GM12878 (cell line): ENCODE measurements at regions not wholly inside any gene's neighbourhood (a gene's known extent, or its start where the extent isn't known, plus 50 kb on each side); places are given as distances from the start of the nearest gene placed in this dataset.

Experiments used
- ATAC-seq: fragments of 200-7000 bp; cut with Tn5 transposase; 3 replicates; pipeline ENCODE4 v1.9.1; 2020; ENCODE audit warnings: mild to moderate bottlenecking, moderate library complexity
- BruUV-seq: library from RNA; stranded (reverse); fragments of 400-500 nt; replicated peaks from 2 replicates; lab custom pipeline; 2021; lab: Mats Ljungman, UMichigan
- CTCF ChIA-PET: fragments of 300-600 bp; sonication (Branson Sonifier 250); formaldehyde crosslinking; extraction: SDS; loops from one replicate; lab custom pipeline; 2021; ENCODE audit warnings: inconsistent platforms; lab: Yijun Ruan, JAX
- POLR2A ChIA-PET: fragments of 350-600 bp; formaldehyde crosslinking; extraction: SDS; loops from one replicate; lab custom pipeline; 2021; ENCODE audit warnings: inconsistent platforms; lab: Charles Lee
- RAD21 ChIA-PET: fragments of 300-600 bp; sonication (Branson Sonifier 250); formaldehyde crosslinking; loops from one replicate; lab custom pipeline; 2023; ENCODE audit warnings: antibody characterized with exemption; ENCODE audit not compliant: unreplicated experiment; lab: Charles Lee
- SMC1A ChIA-PET: fragments of 300-600 bp; sonication (Branson Sonifier 250); formaldehyde crosslinking; loops from one replicate; lab custom pipeline; 2023; ENCODE audit not compliant: unreplicated experiment, uncharacterized antibody; lab: Charles Lee
- DNase-seq: peaks from one replicate; pipeline ENCODE4 v3.0.0-alpha.2; 2011; ENCODE audit warnings: low read depth, low spot score
- FAIRE-seq: peaks from 3 replicates; lab custom pipeline; 2011; peaks lifted over from hg19 to GRCh38; lab: Jason Lieb, UNC
- H2AFZ ChIP-seq: 2 replicates; pipeline ENCODE4 v1.6.0; 2011; ENCODE audit warnings: low read depth, low read length, control low read depth; ENCODE audit not compliant: control insufficient read depth
- H3K27ac ChIP-seq: 2 replicates; pipeline ENCODE4 v1.5.1; 2011; ENCODE audit warnings: control low read depth; ENCODE audit not compliant: control insufficient read depth, insufficient read depth
- H3K27me3 ChIP-seq, 2 experiments: replicated peaks in 1 of 2; 2 replicates each; pipeline versions ENCODE4 v1.6.0 to v1.6.1; 2011; ENCODE audit warnings: low read length in 1 of 2; ENCODE audit not compliant: control insufficient read depth in 2 of 2, insufficient read depth in 2 of 2
- H3K36me3 ChIP-seq, 2 experiments: 2 replicates each; pipeline ENCODE4 v1.5.1; 2011; ENCODE audit warnings: low read length in 1 of 2; ENCODE audit not compliant: control insufficient read depth in 2 of 2, insufficient read depth in 2 of 2
- H3K4me1 ChIP-seq: 2 replicates; pipeline ENCODE4 v1.6.1; 2011; ENCODE audit warnings: mild to moderate bottlenecking, low read length, moderate library complexity, mixed read lengths; ENCODE audit not compliant: control insufficient read depth, insufficient read depth
- H3K4me2 ChIP-seq: 2 replicates; pipeline ENCODE4 v1.6.0; 2011; ENCODE audit warnings: control low read depth; ENCODE audit not compliant: control insufficient read depth, insufficient read depth
- H3K4me3 ChIP-seq: fragments of 200-600 bp; sonication (generic); 2 replicates; pipeline ENCODE4 v1.5.1; 2016
- H3K79me2 ChIP-seq: 2 replicates; pipeline ENCODE4 v1.6.0; 2011; ENCODE audit warnings: low read length; ENCODE audit not compliant: control insufficient read depth, insufficient read depth
- H3K9ac ChIP-seq: 2 replicates; pipeline ENCODE4 v1.8.0; 2011; ENCODE audit warnings: low read length, control low read depth, mixed read lengths; ENCODE audit not compliant: control insufficient read depth, insufficient read depth
- H3K9me3 ChIP-seq: replicated peaks from 3 replicates; pipeline ENCODE4 v1.5.1; 2011; ENCODE audit warnings: mild to moderate bottlenecking, low read length; ENCODE audit not compliant: control insufficient read depth, insufficient read depth
- H4K20me1 ChIP-seq: 2 replicates; pipeline ENCODE4 v1.6.0; 2011; ENCODE audit not compliant: control insufficient read depth, insufficient read depth
- BRCA1 ChIP-seq: IDR thresholded peaks from 2 replicates; pipeline ENCODE4 v1.6.1; 2011; ENCODE audit warnings: low read depth, low read length, improper control_type of control experiment
- CEBPB ChIP-seq, 2 experiments: fragments of 150-350 bp in 1 of 2; IDR thresholded peaks; 2 replicates each; pipeline ENCODE4 v1.6.1; 2012 to 2014; ENCODE audit warnings: low read depth in 2 of 2, low read length in 2 of 2, borderline replicate concordance in 1 of 2, inconsistent platforms in 1 of 2
- E4F1 ChIP-seq: fragments of 450-650 bp; IDR thresholded peaks from 2 replicates; pipeline ENCODE4 v1.6.1; 2018; ENCODE audit warnings: borderline replicate concordance, mild to moderate bottlenecking; ENCODE audit not compliant: partially characterized antibody
- JUND ChIP-seq: IDR thresholded peaks from 2 replicates; pipeline ENCODE4 v1.6.1; 2012; ENCODE audit warnings: low read depth, mild to moderate bottlenecking, low read length, improper control_type of control experiment, moderate library complexity
- MTA2 ChIP-seq: fragments of 450-650 bp; IDR thresholded peaks from 2 replicates; pipeline ENCODE4 v1.6.1; 2016; ENCODE audit warnings: low read depth, mild to moderate bottlenecking, moderate library complexity
- MYC ChIP-seq: IDR thresholded peaks from 2 replicates; pipeline ENCODE4 v1.6.1; 2011; ENCODE audit warnings: mild to moderate bottlenecking, low read length, moderate library complexity, inconsistent platforms; ENCODE audit not compliant: insufficient read depth, insufficient replicate concordance, insufficient read length, severe bottlenecking
- NBN ChIP-seq: fragments of 450-650 bp; IDR thresholded peaks from 2 replicates; pipeline ENCODE4 v1.6.1; 2016
- SIX5 ChIP-seq: IDR thresholded peaks from 2 replicates; pipeline ENCODE4 v1.6.1; 2011; ENCODE audit warnings: mild to moderate bottlenecking, low read depth, low read length, moderate library complexity; ENCODE audit not compliant: severe bottlenecking
- SUPT20H ChIP-seq: IDR thresholded peaks from 2 replicates; pipeline ENCODE4 v1.6.1; 2011; ENCODE audit warnings: low read depth, mild to moderate bottlenecking, low read length, moderate library complexity, borderline replicate concordance; ENCODE audit not compliant: control insufficient read depth
- TCF7 ChIP-seq: IDR thresholded peaks from 2 replicates; pipeline ENCODE4 v1.6.1; 2014; ENCODE audit warnings: antibody characterized with exemption, borderline replicate concordance
- YY1 ChIP-seq: IDR thresholded peaks from 2 replicates; pipeline ENCODE4 v1.6.1; 2011; ENCODE audit warnings: low read depth, mild to moderate bottlenecking, low read length
- WGBS: methylation state at CpG from one replicate; pipeline ENCODE4 v1.1.6; 2016; ENCODE audit warnings: low lambda C conversion rate; ENCODE audit not compliant: insufficient replicate concordance, insufficient coverage; ENCODE audit errors: missing lambda C conversion rate; 5-methylcytosine and 5-hydroxymethylcytosine counted together
- in situ Hi-C: fragments of 300-500 bp; cut with MboI; formaldehyde crosslinking; loops from 9 replicates; pipeline ENCODE4 v1.14.3; 2018; ENCODE audit warnings: mixed read lengths
- intact Hi-C: fragments of 100-400 bp; cut with micrococcal nuclease; formaldehyde crosslinking; loops from one replicate; pipeline ENCODE4 v1.14.2; 2022; ENCODE audit not compliant: unreplicated experiment
- TF ChIP-seq, protein P1 (sequence below): IDR thresholded peaks from 2 replicates; pipeline ENCODE4 v1.6.1; 2012; ENCODE audit warnings: mild to moderate bottlenecking, low read depth, low read length

- DNase-seq (no peak), ATAC-seq (no peak), FAIRE-seq (no peak)
- TF ChIP-seq NBN, result no peak
- TF ChIP-seq MTA2, result no peak
- no peak for TF ChIP-seq SUPT20H
- no peak for TF ChIP-seq BRCA1
- TF ChIP-seq E4F1, result no peak
- no peak for TF ChIP-seq CEBPB (IDR thresholded peaks at IDR 0.05; ENCODE audit: borderline replicate concordance in 1 of 2, low read depth in 2 of 2, low read length in 2 of 2)
- TF ChIP-seq YY1, result no peak
- TF ChIP-seq MYC, result no peak
- no peak for TF ChIP-seq JUND
- no peak for TF ChIP-seq TCF7
- TF ChIP-seq SIX5, result no peak
- TF ChIP-seq, protein P1, sequence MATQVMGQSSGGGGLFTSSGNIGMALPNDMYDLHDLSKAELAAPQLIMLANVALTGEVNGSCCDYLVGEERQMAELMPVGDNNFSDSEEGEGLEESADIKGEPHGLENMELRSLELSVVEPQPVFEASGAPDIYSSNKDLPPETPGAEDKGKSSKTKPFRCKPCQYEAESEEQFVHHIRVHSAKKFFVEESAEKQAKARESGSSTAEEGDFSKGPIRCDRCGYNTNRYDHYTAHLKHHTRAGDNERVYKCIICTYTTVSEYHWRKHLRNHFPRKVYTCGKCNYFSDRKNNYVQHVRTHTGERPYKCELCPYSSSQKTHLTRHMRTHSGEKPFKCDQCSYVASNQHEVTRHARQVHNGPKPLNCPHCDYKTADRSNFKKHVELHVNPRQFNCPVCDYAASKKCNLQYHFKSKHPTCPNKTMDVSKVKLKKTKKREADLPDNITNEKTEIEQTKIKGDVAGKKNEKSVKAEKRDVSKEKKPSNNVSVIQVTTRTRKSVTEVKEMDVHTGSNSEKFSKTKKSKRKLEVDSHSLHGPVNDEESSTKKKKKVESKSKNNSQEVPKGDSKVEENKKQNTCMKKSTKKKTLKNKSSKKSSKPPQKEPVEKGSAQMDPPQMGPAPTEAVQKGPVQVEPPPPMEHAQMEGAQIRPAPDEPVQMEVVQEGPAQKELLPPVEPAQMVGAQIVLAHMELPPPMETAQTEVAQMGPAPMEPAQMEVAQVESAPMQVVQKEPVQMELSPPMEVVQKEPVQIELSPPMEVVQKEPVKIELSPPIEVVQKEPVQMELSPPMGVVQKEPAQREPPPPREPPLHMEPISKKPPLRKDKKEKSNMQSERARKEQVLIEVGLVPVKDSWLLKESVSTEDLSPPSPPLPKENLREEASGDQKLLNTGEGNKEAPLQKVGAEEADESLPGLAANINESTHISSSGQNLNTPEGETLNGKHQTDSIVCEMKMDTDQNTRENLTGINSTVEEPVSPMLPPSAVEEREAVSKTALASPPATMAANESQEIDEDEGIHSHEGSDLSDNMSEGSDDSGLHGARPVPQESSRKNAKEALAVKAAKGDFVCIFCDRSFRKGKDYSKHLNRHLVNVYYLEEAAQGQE, result no peak
- H4K20me1 ChIP-seq, result no peaks in the 10 kb centered on the region
- H3K27ac ChIP-seq, result no peak overlapping the region
- H3K4me2 ChIP-seq, result no peak overlapping the region
- no peak overlapping the region for H3K4me3 ChIP-seq
- no TSS peak for BruUV-seq
- 2% methylated on average over 4 of the region's 4 CpGs for WGBS
- no peak overlapping the region for H3K9ac ChIP-seq
- RAD21 ChIA-PET, result no interaction called here
- SMC1A ChIA-PET, result no interaction called here
- H3K9me3 ChIP-seq, result no peaks in the 10 kb centered on the region
- H3K36me3 ChIP-seq, result no peaks in the 10 kb centered on the region
- POLR2A ChIA-PET, result no interaction called here
- H2AFZ ChIP-seq, result no peak overlapping the region
- in situ Hi-C loops, result no loop called here
- intact Hi-C loops, result no loop called here
- no peaks in the 10 kb centered on the region; a peak in 1 of 4 replicates for H3K27me3 ChIP-seq
- CTCF ChIA-PET, result interaction anchor here (0.7 kb wide), 1 partner anchor 14 kb away, joined by 3 read pairs; no protein-coding TSS in a partner anchor
- no peaks in the 10 kb centered on the region for H3K4me1 ChIP-seq
- no peaks in the 10 kb centered on the region for H3K79me2 ChIP-seq
Measured at GRCh38 chr1:115462566-115463076, 124.6 kb upstream of the NGF start.
